T1000 (cell line): ENCODE measurements at regions not wholly inside any gene's neighbourhood (a gene's known extent, or its start where the extent isn't known, plus 50 kb on each side); places are given as distances from the start of the nearest gene placed in this dataset.
A peak's percentile ranks its signal among the peaks of the same experiment; 100 is the strongest.
"Not testable (repeated sequence)": the region's sequence is repeated elsewhere in the genome, so short reads cannot be mapped to it uniquely, and the experiment has no call there.

ENCODE experiments used
- DNase-seq: peaks from one replicate; lab custom pipeline; 2025; ENCODE audit warnings: mixed read lengths; lab: John Stamatoyannopoulos, UW

DNA sequence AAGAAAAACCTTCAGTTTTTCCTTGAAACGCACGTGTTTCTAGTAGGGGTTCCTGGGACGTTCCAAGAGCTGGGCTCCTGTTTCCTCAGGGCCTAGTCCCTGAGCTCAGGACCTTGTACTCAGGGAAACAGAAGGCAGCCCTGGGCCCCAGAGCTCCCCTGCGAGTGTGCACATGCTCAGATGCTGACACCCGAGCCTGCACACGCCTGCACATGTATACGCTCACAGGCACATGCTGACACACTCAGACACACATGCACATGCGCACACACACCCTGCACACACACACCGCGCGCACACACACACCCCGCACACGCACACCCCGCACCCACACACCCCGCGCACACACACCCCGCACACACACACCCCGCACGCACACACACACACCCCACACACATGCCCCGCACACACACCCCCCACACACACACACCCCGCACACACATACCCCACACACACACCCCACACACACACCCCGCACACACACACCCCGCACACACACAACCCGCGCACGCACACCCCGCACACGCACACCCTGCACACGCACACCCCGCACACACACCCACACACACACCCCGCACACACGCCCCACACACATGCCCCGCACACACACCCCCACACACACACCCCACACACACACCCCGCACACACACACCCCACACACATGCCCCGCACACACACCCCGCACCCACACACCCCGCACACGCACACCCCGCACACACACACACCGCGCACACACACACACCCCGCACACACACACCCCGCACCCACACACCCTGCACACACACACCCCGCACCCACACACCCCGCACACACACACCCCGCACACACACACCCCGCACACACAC is 52.2 kb downstream of the CALML3 start:
- no peak for DNase-seq

DNA sequence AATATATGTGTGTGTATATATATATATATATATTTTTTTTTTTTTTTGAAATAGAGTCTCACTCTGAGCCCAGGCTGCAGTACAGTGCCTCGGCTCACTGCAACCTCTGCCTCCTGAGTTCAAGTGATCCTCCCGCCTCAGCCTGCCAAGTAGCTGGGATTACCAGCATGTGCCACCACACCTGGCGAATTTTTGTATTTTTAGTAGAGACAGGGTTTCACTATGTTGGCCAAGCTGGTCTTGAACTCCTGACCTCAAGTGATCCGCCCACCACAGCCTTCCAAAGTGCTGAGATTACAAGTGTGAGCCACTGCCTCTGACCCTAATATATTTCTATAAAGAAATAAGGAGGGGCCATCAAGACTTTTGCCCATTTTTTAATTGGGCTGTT is 55.3 kb downstream of the CALML3 start:
- not testable (repeated sequence) for DNase-seq

DNA sequence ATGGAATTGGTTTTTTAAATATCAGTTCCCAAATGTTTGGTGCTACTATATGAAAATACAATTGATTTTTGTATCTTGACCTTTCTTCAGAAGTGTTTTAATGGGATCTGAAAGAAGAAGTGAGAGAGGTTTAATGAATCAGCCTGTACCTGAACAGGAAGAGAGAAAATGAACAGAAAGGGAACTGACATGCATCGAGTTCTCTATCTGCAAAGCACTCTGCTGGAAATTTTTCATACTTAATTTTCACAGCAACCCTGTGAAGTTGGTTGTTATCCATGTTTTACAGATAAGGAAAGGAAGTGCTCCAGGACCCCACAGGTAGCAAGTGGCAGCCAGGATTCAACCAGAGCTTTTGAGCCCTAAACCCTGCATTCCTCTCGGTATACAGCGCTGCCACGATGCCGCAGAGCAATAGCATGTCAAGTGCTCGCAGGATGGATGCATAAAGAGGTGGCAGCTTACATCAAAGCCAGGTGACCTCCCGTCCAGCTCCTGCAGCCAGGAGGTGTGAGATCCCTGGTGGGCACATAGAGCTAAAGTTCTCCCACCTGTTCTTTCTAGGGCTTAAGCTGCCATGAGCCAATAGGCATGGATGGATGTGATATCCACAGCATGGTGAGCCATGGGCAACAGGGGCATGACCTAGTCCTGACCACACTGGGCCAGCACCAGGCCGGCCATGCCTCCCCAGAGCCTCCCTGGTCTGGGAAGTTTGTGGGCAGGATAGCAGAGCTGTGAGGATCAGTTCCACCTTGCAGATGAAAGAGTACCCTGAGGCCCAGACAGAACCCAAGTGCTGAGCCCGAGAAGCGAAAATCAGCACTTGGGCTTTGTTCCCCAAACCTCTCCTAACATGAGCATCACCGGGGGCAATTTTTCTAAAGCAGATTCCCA is 57.2 kb downstream of the CALML3 start:
- DNase-seq, result no peak

DNA sequence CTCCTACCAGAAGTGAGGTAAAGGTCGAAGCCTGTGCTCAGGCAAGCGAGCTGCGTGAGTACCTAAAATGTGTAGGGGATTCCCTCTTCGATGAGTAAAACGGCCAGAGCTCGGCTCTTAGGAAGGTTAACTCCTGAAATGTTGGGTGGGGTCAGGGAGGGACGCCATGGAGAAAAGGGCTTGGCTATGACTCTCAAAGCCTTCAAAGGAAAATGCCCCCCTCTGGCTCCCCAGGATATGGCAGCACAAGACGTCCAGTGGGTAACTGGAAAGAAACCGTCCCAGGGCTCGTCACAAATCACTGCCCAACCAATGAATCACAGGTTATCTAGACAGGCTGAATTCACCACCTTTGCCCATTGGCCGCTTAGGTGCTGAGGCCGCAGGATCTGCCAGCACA is 58.0 kb downstream of the CALML3 start:
- no peak for DNase-seq

DNA sequence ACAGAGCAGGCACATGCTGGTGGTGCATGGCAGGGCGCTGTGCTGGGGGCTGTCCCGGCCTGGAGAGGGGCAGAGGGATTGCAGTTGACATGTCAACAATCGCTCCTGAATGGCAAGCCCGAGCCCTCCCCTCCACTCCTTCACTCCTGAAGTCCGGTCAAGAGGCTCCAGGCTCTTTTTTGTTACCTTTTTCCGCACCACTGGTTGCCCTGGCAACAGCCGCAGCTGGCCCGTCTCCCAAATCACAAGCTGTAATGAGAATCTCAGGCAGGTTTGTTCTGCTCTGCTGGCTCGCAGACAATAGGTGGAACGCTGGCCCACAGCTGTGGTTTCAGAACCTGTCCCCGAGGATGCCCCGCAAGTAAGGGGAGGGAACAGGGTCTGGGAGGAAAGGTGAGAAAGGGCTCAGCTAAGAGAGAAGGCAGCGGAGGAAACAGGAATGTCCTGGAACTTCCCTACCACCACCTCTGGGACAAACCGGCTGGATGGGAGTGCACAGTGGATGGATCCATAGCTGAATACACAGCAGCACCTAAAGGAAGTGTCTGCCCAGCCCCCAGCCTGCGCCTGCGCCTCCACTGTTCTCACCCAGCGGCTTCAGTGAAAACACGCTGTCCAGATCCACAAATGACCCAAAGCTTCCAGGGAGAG is 58.9 kb downstream of the CALML3 start:
- no peak for DNase-seq

DNA sequence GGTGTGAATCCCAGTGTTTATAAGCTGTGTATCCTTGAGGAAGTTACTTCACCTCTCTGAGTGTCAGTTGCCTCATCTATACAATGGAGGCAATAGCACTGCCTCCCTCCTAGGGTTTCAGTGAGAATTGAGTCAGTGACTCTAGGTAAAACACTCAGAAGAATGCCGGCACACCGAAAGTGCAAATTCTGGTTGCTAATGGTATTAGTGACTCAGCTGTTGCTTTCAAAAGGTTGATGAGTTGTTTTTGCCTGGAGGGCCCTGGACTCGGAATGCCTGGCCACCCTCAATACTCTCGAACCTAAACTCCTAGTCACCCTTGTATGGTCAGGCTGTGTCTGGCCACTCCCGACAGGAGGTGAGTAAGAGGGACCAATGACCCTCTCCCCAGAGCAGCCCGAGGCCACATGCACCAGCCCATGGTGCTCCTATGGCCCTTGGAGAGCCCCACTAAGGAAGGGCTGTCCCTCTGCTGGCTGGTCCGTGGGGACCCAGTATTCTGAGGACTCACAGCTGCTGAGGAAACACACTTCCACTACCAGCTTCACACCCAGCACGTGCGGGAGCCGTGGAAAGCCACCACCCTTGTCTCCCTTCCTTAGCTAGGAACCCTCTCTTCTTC is 60.2 kb downstream of the CALML3 start:
- peak; percentile 68 for DNase-seq

DNA sequence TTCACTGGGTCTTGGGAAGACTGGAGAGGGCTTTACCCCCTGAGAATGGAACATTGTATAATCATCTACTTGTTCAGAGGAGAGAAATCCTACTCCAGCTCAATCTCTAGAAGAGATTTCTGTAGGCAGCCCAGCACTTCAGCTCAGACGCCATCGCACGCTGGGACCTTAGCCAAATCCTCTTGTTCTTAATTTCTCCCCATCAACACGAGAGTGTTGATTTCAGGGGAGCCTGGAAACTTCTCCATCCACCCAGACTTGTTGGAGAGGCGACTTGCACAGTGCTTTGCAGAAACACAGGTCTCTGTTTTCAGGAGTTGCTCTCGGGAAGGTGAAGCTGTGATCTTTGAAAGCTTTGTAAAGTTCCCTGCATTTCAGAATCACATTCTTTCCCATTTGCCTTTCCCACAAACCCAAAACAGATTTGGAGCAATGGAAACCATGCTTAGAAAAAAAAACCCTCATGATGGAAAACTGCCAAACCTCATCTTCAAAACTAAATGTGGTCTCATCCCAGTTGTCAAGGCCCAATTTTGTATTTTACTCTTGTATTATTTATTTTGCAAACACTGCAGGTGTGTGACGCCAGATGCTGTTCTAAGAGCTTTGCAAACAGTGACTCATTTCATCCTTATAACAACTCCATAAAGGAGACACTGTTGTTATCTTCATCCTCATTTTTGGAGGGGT is 60.9 kb downstream of the CALML3 start:
- no peak for DNase-seq

DNA sequence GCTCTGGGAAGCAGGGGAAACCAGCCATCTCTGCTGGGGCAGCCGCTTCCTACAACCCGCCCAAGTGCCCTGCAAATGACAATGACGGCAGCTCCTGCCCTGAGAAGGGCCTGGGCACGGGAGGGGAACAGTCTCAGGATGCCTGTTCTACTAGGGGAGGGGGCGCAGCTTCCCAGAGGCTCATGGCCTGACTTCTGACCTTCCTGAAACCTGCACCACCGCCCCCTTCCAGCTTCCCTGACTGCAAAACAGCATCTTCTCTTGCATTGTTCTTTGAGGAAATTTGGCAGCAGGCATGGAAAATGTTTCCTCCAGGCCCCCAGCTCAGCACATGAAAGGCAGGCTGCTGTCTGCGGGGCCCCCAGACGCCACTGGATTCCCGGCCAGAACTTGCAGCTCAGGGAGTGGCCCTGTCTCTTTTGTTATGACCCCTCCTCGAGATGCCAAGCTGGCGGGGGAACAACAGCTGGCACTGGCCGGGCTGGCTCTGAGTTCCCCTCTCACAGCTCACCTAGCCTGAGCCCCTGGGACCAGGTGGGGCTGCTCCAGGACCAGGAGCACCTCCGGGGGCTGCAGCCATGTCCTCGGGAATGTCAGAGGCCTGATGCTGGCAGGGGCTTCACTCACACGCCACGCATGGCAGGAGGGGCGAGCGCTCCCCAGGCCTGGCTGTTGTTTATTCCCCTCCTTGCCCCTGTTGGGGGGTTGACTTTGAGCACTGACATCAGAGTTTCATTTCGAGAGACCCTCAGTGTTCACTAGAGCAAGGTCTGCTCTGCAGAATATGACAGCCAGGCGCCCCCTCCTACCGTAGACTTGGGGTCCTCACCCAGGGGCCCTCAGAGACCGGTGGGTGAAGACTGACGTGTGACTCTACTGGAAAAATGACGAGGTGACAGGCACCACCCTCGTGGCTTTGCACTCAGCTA is 62.7 kb downstream of the CALML3 start:
- no peak for DNase-seq

DNA sequence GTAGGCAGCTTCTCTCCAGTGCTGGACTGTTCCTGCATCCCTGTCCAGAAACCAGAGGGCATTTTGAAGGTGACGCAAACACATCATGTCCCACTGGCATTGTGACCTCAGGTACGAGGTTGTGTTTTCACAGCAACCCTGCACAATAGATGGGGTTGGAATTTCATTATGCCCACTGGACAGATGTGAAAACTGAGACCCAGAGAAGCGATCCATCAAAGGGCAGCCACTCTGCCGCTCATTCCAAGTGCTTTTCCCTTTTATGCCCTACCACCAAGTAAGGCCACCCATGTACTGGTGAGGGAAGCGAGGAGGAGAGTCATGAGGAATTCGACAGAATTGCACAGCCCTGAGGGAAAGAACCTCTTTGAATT is 63.3 kb downstream of the CALML3 start:
- no peak for DNase-seq

DNA sequence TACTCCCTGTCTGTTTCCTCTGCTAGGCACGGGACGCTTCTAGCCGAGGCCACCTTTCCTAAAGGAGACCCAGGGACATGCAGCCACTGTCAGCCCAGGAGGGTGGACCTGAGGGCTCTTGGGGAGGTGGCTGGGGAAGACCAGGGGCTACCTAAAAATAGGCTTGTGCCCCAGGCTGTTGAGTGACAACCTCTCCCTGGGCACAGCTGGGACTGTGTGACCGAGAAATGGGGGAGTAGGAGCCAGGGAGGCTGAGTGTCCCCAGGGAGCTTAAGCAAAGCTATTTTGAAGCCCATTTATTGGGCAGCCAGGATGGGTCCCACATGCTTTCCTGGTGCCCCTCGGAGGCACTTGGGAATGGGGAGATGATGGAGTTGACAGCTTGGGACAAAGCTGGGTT is 63.8 kb downstream of the CALML3 start:
- no peak for DNase-seq
